IPS DF 6.9 (cell line): ENCODE measurements at regions not wholly inside any gene's neighbourhood (a gene's known extent, or its start where the extent isn't known, plus 50 kb on each side); places are given as distances from the start of the nearest gene placed in this dataset.
"Not testable (repeated sequence)": the region's sequence is repeated elsewhere in the genome, so short reads cannot be mapped to it uniquely, and the experiment has no call there.

Experiments used
- DNase-seq: peaks from one replicate; pipeline ENCODE4 v3.0.0-alpha.2; 2013; ENCODE audit warnings: low read depth, low spot score
- H3K27ac ChIP-seq: one replicate; pipeline ENCODE4 v1.5.1; 2013; ENCODE audit warnings: low read length, control low read depth
- H3K27me3 ChIP-seq: 2 replicates; pipeline ENCODE4 v1.6.1; 2013; ENCODE audit warnings: mild to moderate bottlenecking, low read length; ENCODE audit not compliant: control insufficient read depth, insufficient read depth
- H3K36me3 ChIP-seq: 2 replicates; pipeline ENCODE4 v1.6.1; 2013; ENCODE audit warnings: low read length; ENCODE audit not compliant: control insufficient read depth, insufficient read depth
- H3K4me1 ChIP-seq: 2 replicates; pipeline ENCODE4 v1.6.1; 2013; ENCODE audit warnings: low read length; ENCODE audit not compliant: control insufficient read depth, insufficient read depth
- H3K4me3 ChIP-seq: 2 replicates; pipeline ENCODE4 v1.5.1; 2013; ENCODE audit warnings: mild to moderate bottlenecking, low read length
- H3K9me3 ChIP-seq: 2 replicates; pipeline ENCODE4 v1.6.1; 2013; ENCODE audit warnings: low read length, inconsistent platforms; ENCODE audit not compliant: control insufficient read depth, insufficient read depth
- WGBS: extraction: QIAGEN DNeasy Blood & Tissue Kit; methylation state at CpG from one replicate; pipeline ENCODE4 v1.1.7; 2013; ENCODE audit warnings: mixed read lengths, missing lambda C conversion rate; ENCODE audit not compliant: insufficient read length, insufficient coverage; 5-methylcytosine and 5-hydroxymethylcytosine counted together

GRCh38 chr10:85457191-85457590, 909.4 kb downstream of the GRID1 start:
- H3K4me3 ChIP-seq, result no peak overlapping the region
- no peak for DNase-seq
- no peaks in the 10 kb centered on the region for H3K9me3 ChIP-seq
- no CpG with 5 or more reads among the region's 2 CpGs for WGBS
- H3K4me1 ChIP-seq, result no peaks in the 10 kb centered on the region
- H3K27ac ChIP-seq, result no peak overlapping the region
- H3K27me3 ChIP-seq, result no peaks in the 10 kb centered on the region
- H3K36me3 ChIP-seq, result no peaks in the 10 kb centered on the region

- Histone ChIP-seq H3K4me3 (no peak overlapping the region), H3K36me3 (no peaks in the 10 kb centered on the region), H3K27ac (no peak overlapping the region), H3K27me3 (no peaks in the 10 kb centered on the region), H3K4me1 (no peaks in the 10 kb centered on the region), H3K9me3 (no peaks in the 10 kb centered on the region)
- WGBS, result no CpG with 5 or more reads among the region's 3 CpGs
- DNase-seq, result no peak
These were observed 908.3 kb downstream of the GRID1 start for GRCh38 chr10:85458324-85458723.

GRCh38 chr10:85459906-85460305, 906.7 kb downstream of the GRID1 start:
- Histone ChIP-seq H3K4me3 (no peak overlapping the region), H3K27ac (no peak overlapping the region), H3K27me3 (no peaks in the 10 kb centered on the region), H3K4me1 (no peaks in the 10 kb centered on the region), H3K36me3 (no peaks in the 10 kb centered on the region), H3K9me3 (no peaks in the 10 kb centered on the region)
- DNase-seq, result no peak
- no CpG with 5 or more reads among the region's 10 CpGs for WGBS

- no peak overlapping the region for H3K4me3 ChIP-seq
- no peak for DNase-seq
- H3K27me3 ChIP-seq, result no peaks in the 10 kb centered on the region
- H3K4me1 ChIP-seq, result no peaks in the 10 kb centered on the region
- no CpG with 5 or more reads among the region's 2 CpGs for whole genome bisulfite sequencing
- no peaks in the 10 kb centered on the region for H3K36me3 ChIP-seq
- H3K27ac ChIP-seq, result no peak overlapping the region
- H3K9me3 ChIP-seq, result no peaks in the 10 kb centered on the region
These were observed 902.3 kb downstream of the GRID1 start for GRCh38 chr10:85464336-85464735.

- Histone ChIP-seq H3K4me3 (no peak overlapping the region), H3K27me3 (no peaks in the 10 kb centered on the region), H3K27ac (no peak overlapping the region), H3K9me3 (no peaks in the 10 kb centered on the region), H3K4me1 (no peaks in the 10 kb centered on the region), H3K36me3 (no peaks in the 10 kb centered on the region)
- WGBS, result no CpG with 5 or more reads among the region's 1 CpG
- no peak for DNase-seq
These were observed 888.6 kb downstream of the GRID1 start for GRCh38 chr10:85477979-85478378.

GRCh38 chr10:85490431-85490830, 876.2 kb downstream of the GRID1 start:
- no peaks in the 10 kb centered on the region for H3K36me3 ChIP-seq
- no peak for DNase-seq

GRCh38 chr10:85491652-85492051, 874.9 kb downstream of the GRID1 start:
- no peak overlapping the region for H3K4me3 ChIP-seq
- no peaks in the 10 kb centered on the region for H3K9me3 ChIP-seq
- no CpG with 5 or more reads among the region's 5 CpGs for WGBS
- no peak overlapping the region for H3K27ac ChIP-seq
- no peak for DNase-seq
- no peaks in the 10 kb centered on the region for H3K36me3 ChIP-seq
- peaks cover 5% of the 10 kb centered on the region; the same call in 1 of the 2 replicates for H3K27me3 ChIP-seq
- no peaks in the 10 kb centered on the region for H3K4me1 ChIP-seq

More at GRCh38 chr10:85490431-85490830, 876.2 kb downstream of the GRID1 start:
- no peak overlapping the region for H3K27ac ChIP-seq
- peaks cover 5% of the 10 kb centered on the region; the same call in 1 of the 2 replicates for H3K27me3 ChIP-seq
- H3K9me3 ChIP-seq, result no peaks in the 10 kb centered on the region
- H3K4me3 ChIP-seq, result no peak overlapping the region
- H3K4me1 ChIP-seq, result no peaks in the 10 kb centered on the region

GRCh38 chr10:85492684-85493083, 873.9 kb downstream of the GRID1 start:
- Histone ChIP-seq H3K27ac (no peak overlapping the region), H3K4me1 (no peaks in the 10 kb centered on the region), H3K36me3 (no peaks in the 10 kb centered on the region), H3K4me3 (no peak overlapping the region), H3K27me3 (peaks cover 5% of the 10 kb centered on the region; the same call in 1 of the 2 replicates), H3K9me3 (no peaks in the 10 kb centered on the region)
- no CpG with 5 or more reads among the region's 3 CpGs for WGBS
- DNase-seq, result peak; percentile 47

GRCh38 chr10:85493703-85494102, 872.9 kb downstream of the GRID1 start:
- WGBS, result no CpG with 5 or more reads among the region's 3 CpGs
- H3K9me3 ChIP-seq, result no peaks in the 10 kb centered on the region
- no peak overlapping the region for H3K27ac ChIP-seq
- no peak for DNase-seq
- H3K4me3 ChIP-seq, result no peak overlapping the region
- H3K27me3 ChIP-seq, result peaks cover 5% of the 10 kb centered on the region; the same call in 1 of the 2 replicates
- H3K4me1 ChIP-seq, result no peaks in the 10 kb centered on the region
- no peaks in the 10 kb centered on the region for H3K36me3 ChIP-seq

- not testable (repeated sequence) for H3K27ac ChIP-seq, H3K36me3 ChIP-seq, DNase-seq, H3K4me3 ChIP-seq, H3K9me3 ChIP-seq, H3K4me1 ChIP-seq, H3K27me3 ChIP-seq
- WGBS, result no CpG with 5 or more reads among the region's 10 CpGs
These were observed 862.0 kb downstream of the GRID1 start for GRCh38 chr10:85504641-85505040.

GRCh38 chr10:85508159-85508558, 858.4 kb downstream of the GRID1 start:
- no peak for DNase-seq
- Histone ChIP-seq H3K27me3 (no peaks in the 10 kb centered on the region), H3K4me1 (no peaks in the 10 kb centered on the region), H3K9me3 (peaks cover 2% of the 10 kb centered on the region; the same call in 1 of the 2 replicates), H3K27ac (no peak overlapping the region), H3K4me3 (no peak overlapping the region), H3K36me3 (no peaks in the 10 kb centered on the region)
- no CpG with 5 or more reads among the region's 2 CpGs for WGBS
